Muscle layer of colon (tissue), 2 donors: ENCODE measurements at regions not wholly inside any gene's neighbourhood (a gene's known extent, or its start where the extent isn't known, plus 50 kb on each side); places are given as distances from the start of the nearest gene placed in this dataset.

Experiments
- H3K27ac ChIP-seq: one replicate; pipeline ENCODE4 v1.7.0; 2013; ENCODE audit warnings: low read depth, mild to moderate bottlenecking, low read length, moderate library complexity
- H3K27me3 ChIP-seq, 2 donors: one replicate each; pipeline ENCODE4 v1.7.0; 2013; ENCODE audit warnings: low read length in 2 of 2, mild to moderate bottlenecking in 2 of 2; ENCODE audit not compliant: insufficient read depth in 2 of 2, control insufficient read depth in 1 of 2
- H3K36me3 ChIP-seq: one replicate; pipeline ENCODE4 v1.7.0; 2013; ENCODE audit warnings: mild to moderate bottlenecking, low read length; ENCODE audit not compliant: insufficient read depth
- H3K4me1 ChIP-seq: one replicate; pipeline ENCODE4 v1.7.0; 2013; ENCODE audit warnings: mild to moderate bottlenecking, low read length; ENCODE audit not compliant: insufficient read depth
- H3K4me3 ChIP-seq, 2 donors: one replicate each; pipeline ENCODE4 v1.7.0; 2013; ENCODE audit warnings: low read length in 2 of 2, low read depth in 1 of 2, mild to moderate bottlenecking in 1 of 2, moderate library complexity in 1 of 2
- H3K9ac ChIP-seq: one replicate; pipeline ENCODE4 v1.7.0; 2013; ENCODE audit warnings: low read length
- H3K9me3 ChIP-seq: one replicate; pipeline ENCODE4 v1.7.0; 2013; ENCODE audit warnings: mild to moderate bottlenecking, low read length
- donor health status: abdominal sarcoma.
- donor health status: Adenocarcinoma of cecum.

- Histone ChIP-seq H3K9ac (no peak overlapping the region), H3K4me1 (peaks cover 27% of the 10 kb centered on the region), H3K27ac (no peak overlapping the region), H3K36me3 (no peaks in the 10 kb centered on the region), H3K9me3 (no peaks in the 10 kb centered on the region), H3K27me3 (no peaks in the 10 kb centered on the region), H3K4me3 (no peak overlapping the region)
Measured at GRCh38 chr11:8841899-8842298, 69.1 kb upstream of the AKIP1 start.

GRCh38 chr11:8858808-8859207, 52.2 kb upstream of the AKIP1 start:
- H3K27me3 ChIP-seq: no peaks in the 10 kb centered on the region
- no peak overlapping the region for H3K9ac ChIP-seq
- H3K4me3 ChIP-seq: no peak overlapping the region
- no peaks in the 10 kb centered on the region for H3K36me3 ChIP-seq
- H3K27ac ChIP-seq: no peak overlapping the region
- no peaks in the 10 kb centered on the region for H3K9me3 ChIP-seq
- H3K4me1 ChIP-seq: no peaks in the 10 kb centered on the region
